ENCODE measurements at regions not wholly inside any gene's neighbourhood (a gene's known extent, or its start where the extent isn't known, plus 50 kb on each side); places are given as distances from the start of the nearest gene placed in this dataset.
"Not testable (repeated sequence)": the region's sequence is repeated elsewhere in the genome, so short reads cannot be mapped to it uniquely, and the experiment has no call there.

DNA sequence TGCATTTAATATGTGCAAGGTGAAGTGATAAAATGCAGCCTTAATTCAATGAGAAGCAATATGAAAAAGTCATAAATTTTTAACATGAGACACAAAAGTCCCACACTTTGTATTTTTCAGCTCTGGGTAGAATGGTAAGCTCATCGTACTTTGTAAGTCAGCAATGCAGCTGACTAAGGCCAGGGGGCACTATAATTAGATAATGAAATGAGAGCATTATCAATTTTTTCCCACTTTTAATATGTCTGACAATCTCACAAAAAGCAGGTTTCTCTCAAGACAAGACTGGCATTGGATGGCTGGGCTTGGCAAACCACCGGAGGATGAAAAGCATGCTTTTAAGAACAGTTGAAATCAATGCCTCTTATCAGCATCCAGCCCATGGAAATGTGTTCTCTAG, 162.8 kb downstream of the FAM174A start:
- DNase-seq: no peak

DNA sequence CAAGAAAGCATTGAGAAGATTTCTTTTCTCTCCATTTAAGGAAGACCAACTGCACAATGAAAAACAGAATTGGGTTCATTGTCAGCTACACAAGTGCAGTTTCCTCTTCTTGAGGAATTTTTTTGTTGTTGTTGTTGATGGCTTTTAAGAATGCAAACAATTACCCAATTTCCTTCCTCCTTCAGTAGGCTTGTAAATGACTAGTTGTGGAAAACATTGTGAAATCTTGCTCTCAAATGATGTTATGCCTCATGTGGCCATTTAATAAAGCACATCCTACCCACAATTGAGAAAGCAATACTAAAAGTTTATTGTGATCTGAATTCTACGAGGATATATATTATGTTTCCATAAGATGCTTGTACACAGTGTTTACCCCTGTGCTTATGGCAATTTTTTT, 171.6 kb downstream of the FAM174A start:
- DNase-seq: no peak

DNA sequence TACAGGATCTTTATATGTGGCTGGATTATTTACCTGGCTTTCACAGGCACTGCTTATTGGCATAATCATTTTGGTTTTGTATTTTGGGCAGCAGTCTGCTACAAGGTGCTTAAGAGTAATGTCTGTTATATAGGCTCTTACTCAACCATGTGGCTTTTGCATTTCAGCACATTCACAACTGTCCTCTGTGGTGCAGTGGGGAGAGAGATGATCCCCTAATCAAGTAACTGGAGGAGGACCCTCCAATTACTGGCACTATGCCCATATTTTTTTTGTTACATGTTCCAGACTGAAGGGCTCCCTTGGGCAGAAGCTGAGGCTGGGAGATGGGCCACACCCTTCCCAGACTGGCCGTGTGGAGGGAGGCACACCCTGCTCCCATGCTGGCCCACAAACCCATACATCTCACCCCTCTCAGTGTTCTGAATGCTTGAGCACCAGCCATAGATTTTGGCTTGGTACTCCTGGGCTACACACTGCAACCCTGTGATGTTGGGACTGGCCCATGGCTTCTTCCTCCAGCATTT, 173.5 kb downstream of the FAM174A start:
- no peak for DNase-seq

DNA sequence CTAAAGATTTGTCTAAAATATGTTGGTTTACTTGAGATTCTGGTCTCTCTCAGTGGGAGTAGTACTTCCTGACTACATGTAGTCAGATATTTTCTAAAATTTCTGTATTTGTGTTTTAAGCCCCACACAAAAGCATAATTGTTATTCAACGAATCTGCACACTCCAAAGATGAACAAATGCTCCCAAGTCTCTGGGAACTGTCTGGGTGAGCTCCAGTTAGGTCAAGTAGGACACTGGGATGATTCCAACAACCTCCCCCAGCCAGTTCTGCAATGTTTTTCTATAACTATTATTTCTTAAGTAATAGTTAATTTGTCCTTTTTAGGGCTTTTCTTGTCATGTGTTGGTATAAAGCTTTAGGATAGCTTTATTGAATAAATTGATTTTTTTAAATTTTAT, 174.6 kb downstream of the FAM174A start:
- no peak for DNase-seq

DNA sequence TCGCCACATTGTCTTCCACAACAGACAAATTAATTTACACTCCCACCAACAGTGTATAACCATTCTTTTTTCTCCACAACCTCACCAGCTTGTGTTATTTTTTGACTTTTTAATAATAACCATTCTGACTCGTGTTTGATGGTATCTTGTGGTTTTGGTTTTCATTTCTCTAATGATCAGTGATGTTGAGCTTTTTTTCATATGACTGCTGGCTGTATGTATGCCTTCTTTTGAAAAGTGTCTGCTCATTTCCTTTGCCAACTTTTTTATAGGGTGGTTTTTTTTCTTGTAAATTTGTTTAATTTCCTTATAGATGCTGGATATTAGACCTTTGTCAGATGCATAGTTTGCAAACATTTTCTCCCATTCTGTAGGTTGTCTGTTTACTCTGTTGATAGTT, 179.6 kb downstream of the FAM174A start:
- not testable (repeated sequence) for DNase-seq

DNA sequence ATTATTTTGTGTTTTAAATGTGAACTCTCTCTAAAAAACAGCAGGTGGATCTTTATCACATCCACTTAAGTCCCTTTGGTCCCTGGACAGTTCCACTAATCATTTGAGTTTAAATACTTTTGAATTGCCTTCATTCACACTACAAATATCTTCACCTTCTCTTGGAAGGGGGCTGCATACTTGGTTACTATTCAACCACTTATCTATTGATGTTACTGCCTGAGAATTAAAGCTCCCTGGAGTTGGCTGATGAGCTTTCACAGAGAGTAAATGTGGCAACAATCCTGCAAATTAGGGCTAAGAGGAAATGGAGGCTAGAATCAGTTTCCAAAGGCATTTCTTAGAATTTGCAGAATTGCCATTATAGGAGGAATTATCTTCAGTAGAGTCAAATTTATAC, 180.4 kb downstream of the ST8SIA4 start:
- no peak for DNase-seq

DNA sequence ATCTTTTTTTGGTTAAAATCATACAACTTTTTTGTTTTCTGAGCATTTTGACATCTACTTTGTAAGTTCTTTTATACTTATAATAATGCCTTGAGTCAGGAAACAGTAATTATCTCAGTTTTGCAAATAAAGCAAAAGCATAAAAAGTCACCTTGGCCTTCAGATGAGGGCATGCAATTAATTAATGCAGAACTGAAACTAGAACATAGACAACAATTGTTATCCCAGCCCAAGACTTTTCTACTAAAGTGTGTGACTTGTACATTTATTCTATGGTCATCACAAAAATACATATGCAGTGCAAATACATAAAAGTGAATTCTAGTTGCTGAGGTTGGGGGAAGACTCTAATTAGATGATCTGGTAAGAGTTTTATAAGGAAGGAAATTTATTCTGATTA, 179.9 kb downstream of the ST8SIA4 start:
- DNase-seq: no peak

DNA sequence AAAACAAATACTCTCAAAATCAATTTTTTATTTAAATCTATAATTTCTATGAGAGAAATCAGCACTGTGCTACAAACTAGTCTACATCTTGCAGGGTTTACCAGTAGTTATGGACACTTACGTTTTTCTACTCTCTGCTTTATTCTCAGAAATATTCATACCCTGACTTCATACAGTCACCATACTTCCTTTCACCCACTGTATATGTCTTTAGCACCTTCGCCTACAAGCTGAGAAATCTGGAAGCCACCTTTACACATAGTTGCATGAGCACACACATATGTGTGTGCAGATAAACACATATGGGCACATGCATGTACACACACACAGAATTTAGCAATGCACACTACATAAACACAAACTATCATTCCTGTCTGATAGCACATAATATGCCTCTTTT, 177.0 kb downstream of the ST8SIA4 start:
- DNase-seq: no peak

DNA sequence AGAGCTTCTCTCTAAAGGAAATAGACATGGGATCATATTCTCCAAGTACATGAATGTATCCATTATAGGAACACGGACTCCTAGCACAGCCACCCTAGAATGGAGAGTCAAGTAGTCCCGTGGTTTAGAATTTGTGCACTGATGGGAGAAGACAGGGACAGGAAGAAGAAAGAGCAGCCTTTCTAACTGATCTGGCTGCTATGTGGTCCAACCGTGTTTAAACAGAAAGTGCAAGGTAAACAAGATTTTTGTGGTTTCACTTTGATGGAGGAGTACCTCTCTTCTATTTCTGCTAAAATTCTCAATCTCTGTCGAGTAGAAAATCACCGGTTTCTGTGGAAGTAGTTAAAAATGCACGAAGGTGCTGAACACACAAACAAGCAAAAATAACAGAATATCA, 171.3 kb downstream of the ST8SIA4 start:
- DNase-seq: peak; percentile 57

DNA sequence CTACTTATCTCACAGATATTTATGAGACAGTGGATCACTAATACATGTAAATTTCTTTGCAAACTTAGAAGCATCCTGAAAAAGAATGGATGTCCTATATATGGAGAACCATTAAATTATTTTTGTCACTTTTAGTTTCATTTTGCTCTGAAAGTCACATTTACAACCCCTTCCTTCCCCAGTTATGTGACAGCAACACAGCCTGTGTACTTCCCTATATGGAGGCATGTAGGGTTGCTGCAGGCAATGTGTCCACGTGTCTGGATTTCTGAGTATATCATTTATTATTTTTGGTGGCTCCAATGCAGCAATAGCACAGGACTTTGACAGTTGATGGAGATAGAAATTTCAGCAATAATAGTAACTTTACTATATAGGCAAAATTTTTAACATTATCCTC, 156.4 kb downstream of the ST8SIA4 start:
- DNase-seq: peak; percentile 4

DNA sequence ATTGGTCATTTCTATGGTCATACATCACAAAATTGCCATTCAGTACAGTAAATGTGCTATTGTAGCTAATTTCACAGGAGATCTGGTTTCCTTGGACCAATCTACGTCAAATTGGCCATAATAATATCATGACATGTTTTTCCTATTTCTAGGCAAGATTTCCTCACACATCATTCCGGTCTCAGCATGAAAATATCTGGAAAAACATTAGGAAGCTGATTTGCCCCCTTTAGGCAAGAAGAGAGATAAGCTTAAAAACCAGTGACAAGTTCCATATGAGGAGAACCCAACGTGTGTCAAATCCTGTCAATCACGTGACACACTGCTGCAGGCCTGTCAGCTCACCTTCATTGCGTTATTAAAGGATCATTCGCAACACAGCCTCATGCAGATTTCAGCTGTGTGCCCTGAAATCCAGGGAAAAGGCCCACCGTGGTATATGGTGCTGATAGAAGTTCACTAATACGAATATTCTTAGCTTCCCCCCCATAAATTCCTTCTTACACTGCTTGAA, 153.3 kb downstream of the ST8SIA4 start:
- DNase-seq: no peak

DNA sequence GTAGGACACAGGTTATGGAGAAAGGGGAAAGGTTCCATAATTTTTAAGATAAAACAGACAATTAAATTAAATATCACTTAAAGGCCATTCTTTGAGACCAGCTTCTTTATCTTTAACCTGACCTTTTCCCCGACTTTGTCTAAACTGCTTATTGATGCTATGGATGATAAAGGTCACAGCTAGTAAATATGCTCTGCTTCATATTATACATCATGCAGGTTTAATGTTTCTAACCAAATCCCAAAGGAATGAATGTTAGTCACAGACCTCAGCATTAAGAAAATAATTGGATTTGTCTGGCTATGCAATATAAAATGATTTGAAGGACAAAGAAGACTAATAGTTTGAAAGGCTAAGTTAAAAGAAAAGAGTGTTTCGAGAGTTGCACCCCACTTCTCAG, 147.6 kb downstream of the ST8SIA4 start:
- no peak for DNase-seq

All from CD4-positive, alpha-beta T cell treated with Interleukin-12 subunit alpha and Interleukin-12 subunit beta, for 1 hour (primary cell).